GM12878 (cell line): ENCODE measurements at regions not wholly inside any gene's neighbourhood (a gene's known extent, or its start where the extent isn't known, plus 50 kb on each side); places are given as distances from the start of the nearest gene placed in this dataset.

Experiments
- BCL11A ChIP-seq: IDR thresholded peaks from 2 replicates; pipeline ENCODE4 v1.6.1; 2011; ENCODE audit warnings: low read depth, low read length
- CEBPZ ChIP-seq: fragments of 150-350 bp; IDR thresholded peaks from 2 replicates; pipeline ENCODE4 v1.6.1; 2016; ENCODE audit warnings: low read depth, low read length
- CREB1 ChIP-seq: IDR thresholded peaks from 2 replicates; pipeline ENCODE4 v1.6.1; 2012; ENCODE audit warnings: low read depth, mild to moderate bottlenecking, inconsistent platforms
- HDGF ChIP-seq: fragments of 450-650 bp; IDR thresholded peaks from 2 replicates; pipeline ENCODE4 v1.6.1; 2016; ENCODE audit warnings: antibody characterized with exemption
- SIX5 ChIP-seq: IDR thresholded peaks from 2 replicates; pipeline ENCODE4 v1.6.1; 2011; ENCODE audit warnings: mild to moderate bottlenecking, low read depth, low read length, moderate library complexity; ENCODE audit not compliant: severe bottlenecking
- SP1 ChIP-seq: IDR thresholded peaks from one replicate; pipeline ENCODE4 v1.6.1; 2011; ENCODE audit warnings: low read depth, low read length
- SRF ChIP-seq, 2 experiments: IDR thresholded peaks; 2 replicates each; pipeline ENCODE4 v1.6.1; 2011; ENCODE audit warnings: low read depth in 2 of 2, low read length in 2 of 2, mild to moderate bottlenecking in 1 of 2, moderate library complexity in 1 of 2

- TF ChIP-seq CEBPZ (no peak), BCL11A (no peak), SIX5 (no peak), SRF (IDR thresholded peaks at IDR 0.05; ENCODE audit: low read depth in 2 of 2, low read length in 2 of 2) (no peak), SP1 (no peak), CREB1 (no peak), HDGF (no peak)
These were observed 523.6 kb upstream of the LUZP2 start for GRCh38 chr11:23973244-23973643.
